ENCODE measurements at regions not wholly inside any gene's neighbourhood (a gene's known extent, or its start where the extent isn't known, plus 50 kb on each side); places are given as distances from the start of the nearest gene placed in this dataset.

- no peak for TF ChIP-seq CTCF (IDR thresholded peaks at IDR 0.05; ENCODE audit: low read depth, low read length)
Measured at GRCh38 chr14:46091819-46092218, 559.8 kb downstream of the RPL10L start.

GRCh38 chr14:46087604-46088003 lies 564.0 kb downstream of the RPL10L start:
- H3K4me3 ChIP-seq (ENCODE audit: low read depth, low read length): no peak overlapping the region
- no peak for TF ChIP-seq CTCF (IDR thresholded peaks at IDR 0.05; ENCODE audit: low read depth, low read length)

More at GRCh38 chr14:46091819-46092218, 559.8 kb downstream of the RPL10L start:
- H3K4me3 ChIP-seq (ENCODE audit: low read depth, low read length): no peak overlapping the region

GRCh38 chr14:46074061-46074460 lies 577.5 kb downstream of the RPL10L start:
- TF ChIP-seq CTCF (IDR thresholded peaks at IDR 0.05; ENCODE audit: low read depth, low read length): no peak
- no peak overlapping the region for H3K4me3 ChIP-seq (ENCODE audit: low read depth, low read length)

- no peak for TF ChIP-seq CTCF (IDR thresholded peaks at IDR 0.05; ENCODE audit: low read depth, low read length)
- H3K4me3 ChIP-seq (ENCODE audit: low read depth, low read length): no peak overlapping the region
Measured at GRCh38 chr14:46063872-46064271, 587.7 kb downstream of the RPL10L start.

- TF ChIP-seq CTCF (IDR thresholded peaks at IDR 0.05; ENCODE audit: low read depth, low read length): no peak
Measured at GRCh38 chr14:46058964-46059563, 592.5 kb downstream of the RPL10L start.

GRCh38 chr14:46057799-46058198 lies 593.8 kb downstream of the RPL10L start:
- no peak overlapping the region for H3K4me3 ChIP-seq (ENCODE audit: low read depth, low read length)
- no peak for TF ChIP-seq CTCF (IDR thresholded peaks at IDR 0.05; ENCODE audit: low read depth, low read length)

More at GRCh38 chr14:46058964-46059563, 592.5 kb downstream of the RPL10L start:
- H3K4me3 ChIP-seq (ENCODE audit: low read depth, low read length): no peak overlapping the region

- no peak overlapping the region for H3K4me3 ChIP-seq (ENCODE audit: low read depth, low read length)
- no peak for TF ChIP-seq CTCF (IDR thresholded peaks at IDR 0.05; ENCODE audit: low read depth, low read length)
Measured at GRCh38 chr14:46054526-46054925, 597.1 kb downstream of the RPL10L start.

All from WI38 (cell line).